Osteocyte (in vitro differentiated cells): ENCODE measurements at regions not wholly inside any gene's neighbourhood (a gene's known extent, or its start where the extent isn't known, plus 50 kb on each side); places are given as distances from the start of the nearest gene placed in this dataset.
A peak's percentile ranks its signal among the peaks of the same experiment; 100 is the strongest.
"Not testable (repeated sequence)": the region's sequence is repeated elsewhere in the genome, so short reads cannot be mapped to it uniquely, and the experiment has no call there.

Experiments used
- DNase-seq: peaks from one replicate; pipeline ENCODE4 v3.0.0; 2021; ENCODE audit warnings: mixed read lengths; ENCODE audit not compliant: unreplicated experiment; ENCODE audit errors: extremely low spot score
- H3K27ac Mint-ChIP-seq: one replicate; pipeline ENCODE4 v1.8.0; 2021; ENCODE audit warnings: mild to moderate bottlenecking, mixed read lengths; ENCODE audit not compliant: unreplicated experiment
- H3K27me3 Mint-ChIP-seq: one replicate; pipeline ENCODE4 v1.8.0; 2021; ENCODE audit warnings: mixed read lengths; ENCODE audit not compliant: unreplicated experiment
- H3K36me3 Mint-ChIP-seq: one replicate; pipeline ENCODE4 v1.8.0; 2021; ENCODE audit warnings: mixed read lengths; ENCODE audit not compliant: unreplicated experiment
- H3K4me1 Mint-ChIP-seq: one replicate; pipeline ENCODE4 v1.8.0; 2021; ENCODE audit warnings: mixed read lengths; ENCODE audit not compliant: unreplicated experiment
- H3K4me3 Mint-ChIP-seq: one replicate; pipeline ENCODE4 v1.8.0; 2021; ENCODE audit warnings: mild to moderate bottlenecking, moderate library complexity, mixed read lengths; ENCODE audit not compliant: unreplicated experiment
- H3K9me3 Mint-ChIP-seq: one replicate; pipeline ENCODE4 v1.8.0; 2021; ENCODE audit warnings: mixed read lengths; ENCODE audit not compliant: unreplicated experiment
- CTCF ChIP-seq: fragments of 200-600 bp; sonication (generic); IDR thresholded peaks from 2 replicates; pipeline ENCODE4 v1.5.0; 2021; ENCODE audit warnings: antibody characterized with exemption, mild to moderate bottlenecking, moderate library complexity

- H3K27ac Mint-ChIP-seq: no peak overlapping the region
- H3K36me3 Mint-ChIP-seq: no peaks in the 10 kb centered on the region
- no peak for DNase-seq
- no peaks in the 10 kb centered on the region for H3K27me3 Mint-ChIP-seq
- H3K9me3 Mint-ChIP-seq: peaks cover 19% of the 10 kb centered on the region
- no peaks in the 10 kb centered on the region for H3K4me1 Mint-ChIP-seq
- TF ChIP-seq CTCF: no peak
- no peak overlapping the region for H3K4me3 Mint-ChIP-seq
These were observed 542.4 kb downstream of the HAPSTR1 start for GRCh38 chr16:9633844-9634243.

- DNase-seq, H3K4me1 Mint-ChIP-seq, H3K27ac Mint-ChIP-seq, H3K27me3 Mint-ChIP-seq, H3K4me3 Mint-ChIP-seq, H3K36me3 Mint-ChIP-seq: not testable (repeated sequence)
- peaks cover 21% of the 10 kb centered on the region for H3K9me3 Mint-ChIP-seq
These were observed 543.8 kb downstream of the HAPSTR1 start for GRCh38 chr16:9635150-9635720.

GRCh38 chr16:9644258-9644657 is 538.0 kb downstream of the GRIN2A start:
- Mint-ChIP-seq H3K36me3 (no peaks in the 10 kb centered on the region), H3K4me1 (no peaks in the 10 kb centered on the region), H3K4me3 (no peak overlapping the region), H3K27ac (no peak overlapping the region), H3K9me3 (peaks cover 4% of the 10 kb centered on the region), H3K27me3 (no peaks in the 10 kb centered on the region)
- no peak for TF ChIP-seq CTCF
- DNase-seq: no peak

GRCh38 chr16:9645911-9646310 is 536.3 kb downstream of the GRIN2A start:
- Mint-ChIP-seq H3K4me3 (no peak overlapping the region), H3K36me3 (no peaks in the 10 kb centered on the region), H3K4me1 (no peaks in the 10 kb centered on the region), H3K27me3 (no peaks in the 10 kb centered on the region), H3K9me3 (no peaks in the 10 kb centered on the region), H3K27ac (no peak overlapping the region)
- no peak for TF ChIP-seq CTCF
- no peak for DNase-seq

- Mint-ChIP-seq H3K4me3 (no peak overlapping the region), H3K27ac (no peak overlapping the region), H3K9me3 (peaks cover 3% of the 10 kb centered on the region), H3K4me1 (no peaks in the 10 kb centered on the region), H3K27me3 (no peaks in the 10 kb centered on the region), H3K36me3 (no peaks in the 10 kb centered on the region)
- peak; percentile 51 for TF ChIP-seq CTCF
- no peak for DNase-seq
These were observed 534.1 kb downstream of the GRIN2A start for GRCh38 chr16:9647981-9648701.
